C4-2B (cell line): ENCODE measurements at regions not wholly inside any gene's neighbourhood (a gene's known extent, or its start where the extent isn't known, plus 50 kb on each side); places are given as distances from the start of the nearest gene placed in this dataset.

Source experiments
- H3K27ac ChIP-seq: fragments of 450-650 bp; 2 replicates; pipeline ENCODE4 v1.5.1; 2017
- ZFX ChIP-seq: fragments of 450-650 bp; IDR thresholded peaks from 2 replicates; pipeline ENCODE4 v1.6.1; 2017
- TF ChIP-seq, protein P1 (sequence below): fragments of 450-650 bp; conservative IDR thresholded peaks from 2 replicates; pipeline ENCODE4 v1.5.1; 2017; ENCODE audit warnings: mild to moderate bottlenecking

DNA sequence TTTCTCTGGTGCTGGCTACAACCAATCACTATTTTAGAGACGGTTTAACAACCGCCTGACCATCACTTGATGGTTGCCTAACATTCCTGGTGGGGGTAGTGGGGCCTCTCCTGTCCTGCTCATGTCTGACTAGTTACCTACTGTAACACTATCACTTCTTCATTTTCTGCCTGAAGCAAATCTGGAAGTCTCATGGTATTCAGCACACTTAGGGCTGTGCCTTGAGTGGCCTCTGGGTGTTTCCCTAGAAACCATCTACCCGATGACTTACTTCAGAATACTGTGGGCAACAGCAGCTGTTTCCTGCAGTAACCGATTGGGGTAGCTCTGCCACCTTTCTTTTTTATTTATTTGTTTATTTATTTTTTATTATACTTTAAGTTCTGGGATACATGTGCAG, 880.1 kb upstream of the INTU start:
- no peak for TF ChIP-seq ZFX
- TF ChIP-seq, protein P1, sequence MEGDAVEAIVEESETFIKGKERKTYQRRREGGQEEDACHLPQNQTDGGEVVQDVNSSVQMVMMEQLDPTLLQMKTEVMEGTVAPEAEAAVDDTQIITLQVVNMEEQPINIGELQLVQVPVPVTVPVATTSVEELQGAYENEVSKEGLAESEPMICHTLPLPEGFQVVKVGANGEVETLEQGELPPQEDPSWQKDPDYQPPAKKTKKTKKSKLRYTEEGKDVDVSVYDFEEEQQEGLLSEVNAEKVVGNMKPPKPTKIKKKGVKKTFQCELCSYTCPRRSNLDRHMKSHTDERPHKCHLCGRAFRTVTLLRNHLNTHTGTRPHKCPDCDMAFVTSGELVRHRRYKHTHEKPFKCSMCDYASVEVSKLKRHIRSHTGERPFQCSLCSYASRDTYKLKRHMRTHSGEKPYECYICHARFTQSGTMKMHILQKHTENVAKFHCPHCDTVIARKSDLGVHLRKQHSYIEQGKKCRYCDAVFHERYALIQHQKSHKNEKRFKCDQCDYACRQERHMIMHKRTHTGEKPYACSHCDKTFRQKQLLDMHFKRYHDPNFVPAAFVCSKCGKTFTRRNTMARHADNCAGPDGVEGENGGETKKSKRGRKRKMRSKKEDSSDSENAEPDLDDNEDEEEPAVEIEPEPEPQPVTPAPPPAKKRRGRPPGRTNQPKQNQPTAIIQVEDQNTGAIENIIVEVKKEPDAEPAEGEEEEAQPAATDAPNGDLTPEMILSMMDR = no peak
- no peak overlapping the region for H3K27ac ChIP-seq

DNA sequence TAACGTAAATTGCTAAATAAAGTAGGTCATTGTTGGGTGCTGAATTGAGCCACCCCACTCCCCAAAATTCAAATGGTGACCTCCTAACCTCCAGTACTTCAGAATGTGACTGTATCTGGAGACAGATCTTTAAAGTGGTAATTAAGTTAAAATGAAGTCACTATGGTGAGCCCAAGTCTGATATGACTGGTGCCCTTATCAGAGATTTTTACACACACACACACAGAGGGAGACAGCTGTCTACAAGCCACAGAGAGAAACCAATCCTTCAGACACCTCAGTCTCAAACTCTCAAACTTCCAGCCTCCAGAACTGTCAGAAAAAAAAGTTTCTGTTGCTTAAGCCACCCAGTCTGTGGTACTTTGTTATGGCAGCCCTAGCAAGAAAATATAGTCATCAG, 879.2 kb upstream of the INTU start:
- TF ChIP-seq, protein P1 = no peak
- no peak for TF ChIP-seq ZFX
- no peak overlapping the region for H3K27ac ChIP-seq

DNA sequence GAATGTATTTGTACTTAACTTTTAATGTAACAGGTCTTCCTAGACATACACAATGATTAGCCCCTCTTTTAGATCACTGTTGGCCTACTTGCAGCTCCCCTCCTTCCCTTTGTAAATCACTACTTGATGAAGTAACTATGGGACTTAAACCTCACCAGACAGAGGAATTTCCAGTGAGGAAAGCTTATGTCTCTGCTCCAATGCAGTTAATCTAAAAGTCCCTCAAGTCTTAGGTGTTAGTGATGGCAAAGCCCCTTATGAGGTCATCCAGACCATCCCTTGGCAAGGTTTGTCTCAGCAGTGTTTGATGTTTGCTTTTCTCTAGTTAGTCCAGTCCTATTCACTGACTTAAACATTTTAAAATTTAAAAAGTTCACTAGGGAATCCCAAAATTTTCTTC, 877.3 kb upstream of the INTU start:
- no peak overlapping the region for H3K27ac ChIP-seq
- TF ChIP-seq, protein P1 = no peak
- TF ChIP-seq ZFX = no peak

DNA sequence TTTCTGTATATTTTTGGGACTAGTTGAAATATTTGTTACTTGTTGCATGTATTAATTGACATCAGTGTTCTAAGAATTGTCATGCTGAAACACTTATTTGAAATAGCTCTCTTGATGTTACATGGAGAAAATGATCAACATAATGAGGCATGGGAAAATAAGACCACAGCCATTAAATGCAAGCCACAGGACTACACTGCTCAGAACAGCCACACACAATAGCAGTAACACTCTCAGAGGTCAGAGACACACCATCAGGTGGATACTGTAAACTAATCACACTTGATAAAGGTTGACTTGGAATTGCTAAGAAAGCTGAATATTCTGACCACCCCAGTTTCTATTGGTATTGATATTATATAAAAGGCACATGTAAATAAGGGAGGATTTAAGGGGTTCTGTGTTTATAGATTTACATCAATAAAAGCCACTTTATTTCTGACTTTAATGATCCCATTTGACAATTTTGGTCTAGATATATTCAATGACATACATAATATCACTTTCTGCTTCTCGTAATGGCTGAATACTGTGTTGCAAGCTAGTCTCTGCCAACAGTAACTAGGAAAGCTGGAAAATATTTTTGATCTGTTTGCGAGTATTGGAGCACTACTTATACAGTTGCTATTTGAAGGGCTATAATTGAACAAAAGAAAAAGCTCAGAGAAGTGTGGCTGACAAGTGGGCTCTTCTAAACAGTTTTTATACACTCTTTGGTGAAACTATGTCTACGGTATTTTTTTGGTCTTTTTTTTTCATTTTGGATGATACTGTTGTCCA, 876.5 kb upstream of the INTU start:
- H3K27ac ChIP-seq = no peak overlapping the region
- TF ChIP-seq ZFX = no peak
- TF ChIP-seq, protein P1 = no peak

DNA sequence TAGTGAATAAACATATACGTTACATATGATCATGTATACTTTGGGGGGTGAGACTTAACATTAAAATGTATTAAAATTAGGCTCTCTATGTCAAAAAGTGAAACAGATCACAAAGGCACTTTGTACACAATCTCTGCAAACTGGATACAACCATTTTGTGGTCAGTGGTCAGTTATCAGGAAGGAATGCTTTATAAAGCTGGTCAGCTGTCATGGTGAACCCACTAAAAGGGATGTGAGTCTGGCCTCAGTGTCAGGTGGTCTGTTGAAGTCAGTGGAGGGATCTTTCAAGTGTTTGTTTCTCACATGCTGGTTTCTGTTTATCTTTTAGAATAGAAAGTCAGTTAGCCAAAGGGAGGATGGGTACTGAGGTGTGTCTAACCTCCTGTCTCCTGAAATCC, 875.5 kb upstream of the INTU start:
- TF ChIP-seq ZFX = no peak
- TF ChIP-seq, protein P1 = no peak
- no peak overlapping the region for H3K27ac ChIP-seq

DNA sequence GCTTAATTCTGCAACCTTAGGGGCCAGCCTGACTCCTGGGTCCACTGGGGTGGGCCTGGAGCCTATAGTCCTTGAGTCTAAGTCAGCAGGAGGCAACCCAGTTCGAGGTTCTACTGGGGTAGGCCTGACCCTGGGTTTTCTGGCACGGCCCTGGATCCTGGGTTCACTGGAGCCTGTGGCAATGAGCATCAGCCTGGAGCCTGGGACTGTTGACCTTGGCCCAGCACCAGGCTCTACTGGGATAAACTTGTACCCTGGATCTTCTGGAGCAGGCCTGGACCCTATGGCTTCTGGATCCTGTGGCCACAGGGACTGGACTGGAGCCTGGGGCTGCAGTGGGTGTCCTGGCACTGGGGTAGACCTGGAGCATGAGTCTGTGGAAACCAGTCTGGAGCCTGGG, 874.3 kb upstream of the INTU start:
- TF ChIP-seq, protein P1 = no peak
- no peak for TF ChIP-seq ZFX
- no peak overlapping the region for H3K27ac ChIP-seq

DNA sequence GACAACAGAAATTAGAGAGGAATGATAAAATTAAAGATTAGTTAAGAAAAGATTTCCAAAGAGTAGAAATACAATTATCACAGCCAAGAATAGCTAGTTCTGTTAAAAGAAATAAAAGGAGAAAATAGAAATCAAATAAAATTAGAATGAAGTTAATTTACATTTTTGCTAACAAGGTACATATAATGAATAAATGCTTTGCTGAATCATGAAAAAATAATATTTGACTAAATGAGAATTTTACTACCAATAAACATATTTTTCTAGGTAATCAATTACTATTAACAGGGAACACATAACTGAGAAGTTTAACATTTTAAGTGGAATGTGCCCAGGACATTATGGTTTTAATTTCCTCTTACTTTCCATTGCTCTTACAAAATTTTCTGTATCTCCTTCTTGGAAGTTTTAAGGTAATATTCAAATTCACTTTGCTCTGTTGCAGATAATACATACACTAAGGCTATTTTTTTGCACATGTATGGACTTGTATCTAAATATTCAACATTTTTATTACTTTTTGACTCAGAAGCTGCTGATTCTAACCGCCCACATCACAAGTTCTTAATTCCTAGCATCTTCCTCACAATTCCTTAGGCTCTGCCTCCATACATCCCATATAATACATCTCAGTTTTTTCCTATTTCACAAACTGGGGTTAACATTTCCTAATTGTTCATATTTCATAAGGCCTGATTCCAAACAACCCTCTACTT, 870.7 kb upstream of the INTU start:
- TF ChIP-seq ZFX = no peak
- TF ChIP-seq, protein P1 = no peak
- H3K27ac ChIP-seq = no peak overlapping the region
